ENCODE measurements at regions not wholly inside any gene's neighbourhood (a gene's known extent, or its start where the extent isn't known, plus 50 kb on each side); places are given as distances from the start of the nearest gene placed in this dataset.

- Histone ChIP-seq H3K9me3 (no peaks in the 10 kb centered on the region), H3K27ac (no peak overlapping the region), H3K4me2 (no peak overlapping the region), H3K4me1 (no peaks in the 10 kb centered on the region), H3K4me3 (no peak overlapping the region)
- FAIRE-seq (no peak), ATAC-seq (no peak), DNase-seq (ENCODE audit: low read depth in 1 of 2, low spot score in 1 of 2) (no peak)
- TF ChIP-seq, protein P1, sequence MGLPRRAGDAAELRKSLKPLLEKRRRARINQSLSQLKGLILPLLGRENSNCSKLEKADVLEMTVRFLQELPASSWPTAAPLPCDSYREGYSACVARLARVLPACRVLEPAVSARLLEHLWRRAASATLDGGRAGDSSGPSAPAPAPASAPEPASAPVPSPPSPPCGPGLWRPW (IDR thresholded peaks at IDR 0.05): no peak
- TF ChIP-seq MAFK (IDR thresholded peaks at IDR 0.05; ENCODE audit: partially characterized antibody) (no peak), HMGXB4 (CRISPR knock-in tag; IDR thresholded peaks at IDR 0.05; ENCODE audit: borderline replicate concordance) (no peak), KDM1A (IDR thresholded peaks at IDR 0.05; ENCODE audit: low read depth) (no peak), CBX2 (IDR thresholded peaks at IDR 0.05; ENCODE audit: borderline replicate concordance, low read depth) (no peak), GATA3 (IDR thresholded peaks at IDR 0.05; ENCODE audit: borderline replicate concordance) (no peak), ESRRA (IDR thresholded peaks at IDR 0.05; ENCODE audit: borderline replicate concordance, low read length) (no peak)
- ChIA-PET CTCF (interaction anchor here (0.7 kb wide), 1 partner anchor 386 kb away, joined by 3 read pairs; no protein-coding TSS in a partner anchor), POLR2A (no interaction called here)
- WGBS (ENCODE audit: missing lambda C conversion rate): 20% methylated on average over 6 of the region's 6 CpGs
These were observed 462.4 kb upstream of the TRIB2 start for GRCh38 chr2:12254280-12254860.

GRCh38 chr2:12256206-12256605, 460.5 kb upstream of the TRIB2 start:
- ATAC-seq: no peak
- Histone ChIP-seq H3K4me2 (no peak overlapping the region), H3K4me3 (no peak overlapping the region), H3K9me3 (no peaks in the 10 kb centered on the region), H3K27ac (no peak overlapping the region), H3K4me1 (no peaks in the 10 kb centered on the region)
- no peak for FAIRE-seq
- DNase-seq (ENCODE audit: low read depth in 1 of 2, low spot score in 1 of 2): no peak
- under 1% methylated on average over 2 of the region's 2 CpGs for WGBS (ENCODE audit: missing lambda C conversion rate)
- POLR2A ChIA-PET: no interaction called here
- TF ChIP-seq, protein P2, sequence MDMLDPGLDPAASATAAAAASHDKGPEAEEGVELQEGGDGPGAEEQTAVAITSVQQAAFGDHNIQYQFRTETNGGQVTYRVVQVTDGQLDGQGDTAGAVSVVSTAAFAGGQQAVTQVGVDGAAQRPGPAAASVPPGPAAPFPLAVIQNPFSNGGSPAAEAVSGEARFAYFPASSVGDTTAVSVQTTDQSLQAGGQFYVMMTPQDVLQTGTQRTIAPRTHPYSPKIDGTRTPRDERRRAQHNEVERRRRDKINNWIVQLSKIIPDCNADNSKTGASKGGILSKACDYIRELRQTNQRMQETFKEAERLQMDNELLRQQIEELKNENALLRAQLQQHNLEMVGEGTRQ (IDR thresholded peaks at IDR 0.05): no peak
- TF ChIP-seq FOSB (CRISPR knock-in tag; IDR thresholded peaks at IDR 0.05): no peak
- TF ChIP-seq KDM5A (IDR thresholded peaks at IDR 0.05): no peak
- TF ChIP-seq EHMT2 (IDR thresholded peaks at IDR 0.05; ENCODE audit: low read depth): no peak
- TF ChIP-seq RAD21 (conservative IDR thresholded peaks at IDR 0.05 in 1 of 2, IDR thresholded peaks at IDR 0.05 in 1 of 2): no peak
- CTCF ChIA-PET: interaction anchor here (2.1 kb wide), 1 partner anchor 391 kb away, joined by 4 read pairs; no protein-coding TSS in a partner anchor

- FAIRE-seq: no peak
These were observed 459.3 kb upstream of the TRIB2 start for GRCh38 chr2:12257476-12257875.

More at GRCh38 chr2:12257476-12257875, 459.3 kb upstream of the TRIB2 start:
- ChIA-PET CTCF (interaction anchor here (2.1 kb wide), 1 partner anchor 392 kb away, joined by 4 read pairs; no protein-coding TSS in a partner anchor), POLR2A (no interaction called here)
- no peak for TF ChIP-seq CHD2 (IDR thresholded peaks at IDR 0.05; ENCODE audit: low read length, partially characterized antibody)
- TF ChIP-seq HMGXB4 (CRISPR knock-in tag; IDR thresholded peaks at IDR 0.05; ENCODE audit: borderline replicate concordance): no peak
- TF ChIP-seq HOXA7 (CRISPR knock-in tag; IDR thresholded peaks at IDR 0.05): no peak
- TF ChIP-seq NPAS2 (CRISPR knock-in tag; IDR thresholded peaks at IDR 0.05; ENCODE audit: borderline replicate concordance): no peak
- no peak for TF ChIP-seq BCL3 (IDR thresholded peaks at IDR 0.05)
- no peak for TF ChIP-seq RCOR1 (IDR thresholded peaks at IDR 0.05; ENCODE audit: low read depth, low read length)
- TF ChIP-seq EP300 (IDR thresholded peaks at IDR 0.05): no peak
- no peak for TF ChIP-seq JUN (IDR thresholded peaks at IDR 0.05)
- TF ChIP-seq FOXS1 (CRISPR knock-in tag; IDR thresholded peaks at IDR 0.05): no peak
- TF ChIP-seq BHLHE40 (IDR thresholded peaks at IDR 0.05; ENCODE audit: low read depth, low read length): no peak
- H3K4me1 ChIP-seq: no peaks in the 10 kb centered on the region
- no peak overlapping the region for H3K27ac ChIP-seq
- no peak overlapping the region for H3K4me2 ChIP-seq
- WGBS (ENCODE audit: missing lambda C conversion rate): 30% methylated on average over 3 of the region's 3 CpGs
- ATAC-seq: no peak
- DNase-seq (ENCODE audit: low read depth in 1 of 2, low spot score in 1 of 2): no peak
- no peak overlapping the region for H3K4me3 ChIP-seq
- H3K9me3 ChIP-seq: no peaks in the 10 kb centered on the region

Data from A549 (cell line).